Right lobe of liver (tissue), 4 donors: ENCODE measurements at regions not wholly inside any gene's neighbourhood (a gene's known extent, or its start where the extent isn't known, plus 50 kb on each side); places are given as distances from the start of the nearest gene placed in this dataset.

ENCODE experiments used
- CTCF ChIP-seq, 4 donors: fragments of 200-600 bp in 3 of 4; fragments of 450-650 bp in 1 of 4; IDR thresholded peaks; one replicate each; pipeline versions ENCODE4 v1.5.1 to v1.8.0; 2016 to 2022; ENCODE audit warnings: antibody characterized with exemption in 4 of 4, mild to moderate bottlenecking in 2 of 4
- POLR2A ChIP-seq: fragments of 450-650 bp; IDR thresholded peaks from one replicate; pipeline ENCODE4 v1.6.1; 2017; ENCODE audit warnings: antibody characterized with exemption, mild to moderate bottlenecking
- donor health status: DM: no; HTN: no; CAD: no.
- donor health status: DM: no; HTN: no; CAD: no.
- donor health status: DM: no; HTN: yes; CAD: no.

- no peak for TF ChIP-seq CTCF (IDR thresholded peaks at IDR 0.05)
- TF ChIP-seq POLR2A: no peak
These were observed 399.6 kb downstream of the NLGN4X start for GRCh38 chrX:5829060-5829459.
